Trophoblast cell (in vitro differentiated cells and primary cell): ENCODE measurements at regions not wholly inside any gene's neighbourhood (a gene's known extent, or its start where the extent isn't known, plus 50 kb on each side); places are given as distances from the start of the nearest gene placed in this dataset.
A peak's percentile ranks its signal among the peaks of the same experiment; 100 is the strongest.

Source experiments
- DNase-seq, 2 donors: peaks; one replicate each; pipeline ENCODE4 v3.0.0-alpha.2; 2016
- H2AFZ ChIP-seq: 2 replicates; pipeline ENCODE4 v1.6.1; 2013; ENCODE audit warnings: low read length, moderate library complexity, mild to moderate bottlenecking; ENCODE audit not compliant: insufficient read depth, poor library complexity
- H2AK5ac ChIP-seq: 2 replicates; pipeline ENCODE4 v1.6.1; 2013; ENCODE audit warnings: mild to moderate bottlenecking, low read length
- H2BK120ac ChIP-seq: 2 replicates; pipeline ENCODE4 v1.6.1; 2013; ENCODE audit warnings: low read length, mild to moderate bottlenecking, moderate library complexity; ENCODE audit not compliant: insufficient read depth, poor library complexity
- H2BK12ac ChIP-seq: 2 replicates; pipeline ENCODE4 v1.6.1; 2013; ENCODE audit warnings: mild to moderate bottlenecking, low read length, moderate library complexity
- H2BK5ac ChIP-seq: 2 replicates; pipeline ENCODE4 v1.6.1; 2013; ENCODE audit warnings: low read length, low read depth, moderate library complexity, mild to moderate bottlenecking; ENCODE audit not compliant: poor library complexity
- H3K14ac ChIP-seq: 2 replicates; pipeline ENCODE4 v1.6.1; 2013; ENCODE audit warnings: mild to moderate bottlenecking, low read length
- H3K18ac ChIP-seq: 2 replicates; pipeline ENCODE4 v1.6.1; 2013; ENCODE audit warnings: mild to moderate bottlenecking, low read length
- H3K23ac ChIP-seq: 2 replicates; pipeline ENCODE4 v1.6.1; 2013; ENCODE audit warnings: low read length
- H3K27ac ChIP-seq: 2 replicates; pipeline ENCODE4 v1.5.1; 2013; ENCODE audit warnings: low read depth, mild to moderate bottlenecking, inconsistent platforms, low read length, moderate library complexity
- H3K27me3 ChIP-seq: 2 replicates; pipeline ENCODE4 v1.6.1; 2013; ENCODE audit warnings: inconsistent platforms, mild to moderate bottlenecking, low read length, moderate library complexity; ENCODE audit not compliant: insufficient read depth
- H3K36me3 ChIP-seq, 2 experiments: 1 replicate in 1 of 2; 2 replicates in 1 of 2; pipeline ENCODE4 v1.6.1; 2013; ENCODE audit warnings: low read length in 2 of 2, mild to moderate bottlenecking in 2 of 2, moderate library complexity in 1 of 2; ENCODE audit not compliant: insufficient read depth in 2 of 2, control insufficient read depth in 1 of 2
- H3K4ac ChIP-seq: 2 replicates; pipeline ENCODE4 v1.6.1; 2013; ENCODE audit warnings: low read depth, mild to moderate bottlenecking, low read length, moderate library complexity
- H3K4me1 ChIP-seq, 2 experiments: 1 replicate in 1 of 2; 2 replicates in 1 of 2; pipeline ENCODE4 v1.6.1; 2013; ENCODE audit warnings: low read length in 2 of 2, mild to moderate bottlenecking in 2 of 2, moderate library complexity in 1 of 2; ENCODE audit not compliant: insufficient read depth in 2 of 2, control insufficient read depth in 1 of 2
- H3K4me2 ChIP-seq: 2 replicates; pipeline ENCODE4 v1.6.1; 2013; ENCODE audit warnings: inconsistent platforms, mild to moderate bottlenecking, low read length, moderate library complexity
- H3K4me3 ChIP-seq: 2 replicates; pipeline ENCODE4 v1.5.1; 2013; ENCODE audit warnings: mild to moderate bottlenecking, low read depth, low read length, inconsistent platforms
- H3K79me1 ChIP-seq: one replicate; pipeline ENCODE4 v1.6.1; 2013; ENCODE audit warnings: low read length
- H3K79me2 ChIP-seq: 2 replicates; pipeline ENCODE4 v1.6.1; 2013; ENCODE audit warnings: low read length, mild to moderate bottlenecking; ENCODE audit not compliant: control insufficient read depth, insufficient read depth, poor library complexity
- H3K9ac ChIP-seq: 2 replicates; pipeline ENCODE4 v1.6.1; 2013; ENCODE audit warnings: mild to moderate bottlenecking, low read length
- H3K9me3 ChIP-seq: 2 replicates; pipeline ENCODE4 v1.6.1; 2013; ENCODE audit warnings: low read depth, mild to moderate bottlenecking, control low read depth, inconsistent platforms, low read length; ENCODE audit not compliant: insufficient read depth
- H4K12ac ChIP-seq: 2 replicates; pipeline ENCODE4 v1.6.1; 2013; ENCODE audit warnings: low read depth, mild to moderate bottlenecking, low read length, moderate library complexity
- H4K8ac ChIP-seq: 2 replicates; pipeline ENCODE4 v1.6.1; 2013; ENCODE audit warnings: low read depth, mild to moderate bottlenecking, low read length, moderate library complexity
- H4K91ac ChIP-seq: one replicate; pipeline ENCODE4 v1.6.1; 2013; ENCODE audit warnings: low read depth, mild to moderate bottlenecking, low read length, moderate library complexity
- WGBS: extraction: QIAGEN DNeasy Blood & Tissue Kit; methylation state at CpG from one replicate; pipeline ENCODE4 v1.1.7; 2013; ENCODE audit warnings: missing lambda C conversion rate; ENCODE audit not compliant: insufficient read length, insufficient coverage; ENCODE audit errors: extremely low coverage; 5-methylcytosine and 5-hydroxymethylcytosine counted together

DNA sequence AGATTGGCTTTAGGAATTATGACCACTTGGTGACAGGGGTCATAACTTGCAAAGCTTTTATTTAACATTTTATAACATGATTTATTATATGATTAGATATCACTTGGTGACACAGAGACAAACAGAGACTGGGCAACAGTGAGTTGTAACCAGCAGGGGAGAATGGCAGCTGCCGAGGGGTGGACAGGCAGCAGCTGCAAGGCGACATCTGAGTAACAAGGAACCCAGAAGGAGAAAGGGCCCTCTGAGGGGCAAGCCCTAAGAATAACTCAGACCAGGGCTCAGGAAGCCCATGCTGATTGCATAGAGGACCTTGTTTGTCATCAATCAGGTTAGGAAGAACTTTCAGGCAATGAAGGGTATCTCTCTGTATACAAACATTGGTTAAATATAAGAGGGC, 339.9 kb upstream of the SOX11 start:
- whole genome bisulfite sequencing = no CpG with 5 or more reads among the region's 2 CpGs
- Histone ChIP-seq H3K18ac (no peak overlapping the region), H2BK12ac (no peak overlapping the region), H3K36me3 (no peaks in the 10 kb centered on the region), H2BK5ac (no peak overlapping the region), H3K4me2 (no peak overlapping the region), H4K91ac (no peak overlapping the region), H2BK120ac (no peak overlapping the region), H4K8ac (no peak overlapping the region), H3K23ac (no peak overlapping the region), H3K27me3 (no peaks in the 10 kb centered on the region), H3K9ac (no peak overlapping the region), H3K4me1 (no peaks in the 10 kb centered on the region), H3K4ac (no peak overlapping the region), H2AK5ac (no peak overlapping the region), H2AFZ (no peak overlapping the region), H3K9me3 (no peaks in the 10 kb centered on the region), H3K79me1 (no peaks in the 10 kb centered on the region), H3K14ac (no peak overlapping the region), H3K79me2 (no peaks in the 10 kb centered on the region), H4K12ac (no peak overlapping the region), H3K27ac (no peak overlapping the region), H3K4me3 (no peak overlapping the region)
- DNase-seq = no peak

DNA sequence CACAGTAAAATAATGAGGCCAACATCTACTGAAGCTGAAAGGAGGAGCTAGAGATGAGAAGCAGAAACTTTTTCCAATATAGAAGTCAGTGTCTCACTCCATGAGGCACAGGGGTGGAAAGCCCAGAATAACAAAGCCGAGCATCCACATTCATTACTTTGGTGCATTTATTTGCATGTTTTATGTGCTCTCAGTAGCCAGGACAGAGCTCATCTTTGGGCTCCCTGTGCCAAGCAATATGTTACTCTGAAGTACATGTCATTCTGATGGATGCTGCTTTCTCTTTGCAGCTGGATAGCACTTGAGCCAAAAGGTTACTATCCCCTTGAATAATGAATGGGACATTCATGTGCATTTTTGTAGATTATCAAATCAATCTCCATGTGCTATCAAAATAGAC, 338.6 kb upstream of the SOX11 start:
- Histone ChIP-seq H4K8ac (no peak overlapping the region), H4K12ac (no peak overlapping the region), H2BK120ac (no peak overlapping the region), H3K27me3 (no peaks in the 10 kb centered on the region), H3K9me3 (no peaks in the 10 kb centered on the region), H3K14ac (no peak overlapping the region), H3K4ac (no peak overlapping the region), H3K9ac (no peak overlapping the region), H3K36me3 (no peaks in the 10 kb centered on the region), H3K79me2 (no peaks in the 10 kb centered on the region), H3K18ac (no peak overlapping the region), H3K4me3 (no peak overlapping the region), H3K79me1 (no peaks in the 10 kb centered on the region), H2AK5ac (no peak overlapping the region), H2BK12ac (no peak overlapping the region), H3K27ac (no peak overlapping the region), H3K4me2 (no peak overlapping the region), H2BK5ac (no peak overlapping the region), H3K23ac (no peak overlapping the region), H2AFZ (no peak overlapping the region), H3K4me1 (no peaks in the 10 kb centered on the region), H4K91ac (no peak overlapping the region)
- WGBS = no CpG with 5 or more reads among the region's 1 CpG
- DNase-seq = no peak

DNA sequence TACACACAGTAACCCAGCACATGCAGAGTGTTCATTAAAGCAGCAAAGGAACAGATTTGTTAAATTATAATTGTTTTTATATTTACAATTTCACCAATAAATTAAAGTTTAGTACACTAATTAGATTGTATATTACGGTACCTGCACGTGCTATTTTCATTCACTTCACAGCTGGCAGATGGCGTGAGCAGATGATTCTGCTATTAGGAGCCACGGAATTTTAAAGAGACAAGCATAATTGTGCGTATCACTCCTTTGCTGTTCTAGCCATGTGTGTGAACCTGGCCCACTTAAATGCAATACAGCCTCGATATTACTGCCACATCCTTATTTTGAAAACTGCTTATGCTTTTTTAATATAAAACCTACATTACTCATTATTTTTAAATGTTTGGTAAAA, 332.8 kb upstream of the SOX11 start:
- H4K8ac ChIP-seq = no peak overlapping the region
- no peak overlapping the region for H2BK5ac ChIP-seq
- no peaks in the 10 kb centered on the region for H3K36me3 ChIP-seq
- no peak overlapping the region for H4K12ac ChIP-seq
- no peak overlapping the region for H3K18ac ChIP-seq
- no peak overlapping the region for H3K4me2 ChIP-seq
- no peak overlapping the region for H3K27ac ChIP-seq
- H2BK120ac ChIP-seq = no peak overlapping the region
- no peak overlapping the region for H3K9ac ChIP-seq
- WGBS = no CpG with 5 or more reads among the region's 6 CpGs
- no peak overlapping the region for H3K14ac ChIP-seq
- H2AFZ ChIP-seq = no peak overlapping the region
- H3K23ac ChIP-seq = no peak overlapping the region
- no peaks in the 10 kb centered on the region for H3K4me1 ChIP-seq
- no peak for DNase-seq
- no peaks in the 10 kb centered on the region for H3K79me1 ChIP-seq
- H3K4me3 ChIP-seq = no peak overlapping the region
- no peaks in the 10 kb centered on the region for H3K9me3 ChIP-seq
- no peaks in the 10 kb centered on the region for H3K79me2 ChIP-seq
- no peaks in the 10 kb centered on the region for H3K27me3 ChIP-seq
- H3K4ac ChIP-seq = no peak overlapping the region
- no peak overlapping the region for H4K91ac ChIP-seq
- H2AK5ac ChIP-seq = no peak overlapping the region
- H2BK12ac ChIP-seq = no peak overlapping the region

DNA sequence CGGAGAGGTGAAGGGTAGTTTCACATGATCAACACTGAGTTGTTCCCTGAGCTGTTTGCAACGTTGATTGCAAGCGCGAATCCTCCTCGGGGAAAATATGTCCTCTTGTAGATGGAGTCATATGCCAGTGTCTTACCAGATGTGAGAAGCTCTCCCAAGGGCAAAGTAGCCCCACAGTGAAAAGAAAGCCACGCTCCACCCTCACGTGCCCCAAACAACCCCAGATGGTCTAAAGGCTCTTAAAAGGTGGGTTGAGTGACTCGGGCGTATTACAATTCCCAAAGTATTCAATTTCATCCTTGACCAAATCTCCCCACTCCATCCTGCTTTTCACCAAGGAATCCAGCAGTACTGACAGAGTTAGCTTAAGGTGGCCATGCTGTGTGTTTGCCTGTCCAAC, 332.1 kb upstream of the SOX11 start:
- WGBS = no CpG with 5 or more reads among the region's 9 CpGs
- no peak overlapping the region for H3K27ac ChIP-seq
- H3K27me3 ChIP-seq = no peaks in the 10 kb centered on the region
- H2BK12ac ChIP-seq = no peak overlapping the region
- no peaks in the 10 kb centered on the region for H3K9me3 ChIP-seq
- H3K4me2 ChIP-seq = no peak overlapping the region
- H2BK120ac ChIP-seq = no peak overlapping the region
- H3K79me2 ChIP-seq = no peaks in the 10 kb centered on the region
- no peak for DNase-seq
- no peak overlapping the region for H3K23ac ChIP-seq
- H3K79me1 ChIP-seq = no peaks in the 10 kb centered on the region
- no peak overlapping the region for H3K18ac ChIP-seq
- H4K12ac ChIP-seq = no peak overlapping the region
- no peak overlapping the region for H2AFZ ChIP-seq
- no peak overlapping the region for H4K8ac ChIP-seq
- peak overlapping the region; percentile 4 for H3K9ac ChIP-seq
- no peak overlapping the region for H2BK5ac ChIP-seq
- no peak overlapping the region for H4K91ac ChIP-seq
- H3K4me1 ChIP-seq = no peaks in the 10 kb centered on the region
- no peak overlapping the region for H2AK5ac ChIP-seq
- no peaks in the 10 kb centered on the region for H3K36me3 ChIP-seq
- no peak overlapping the region for H3K14ac ChIP-seq
- H3K4ac ChIP-seq = no peak overlapping the region
- no peak overlapping the region for H3K4me3 ChIP-seq
